Ovary (tissue), 3 donors: ENCODE measurements at regions not wholly inside any gene's neighbourhood (a gene's known extent, or its start where the extent isn't known, plus 50 kb on each side); places are given as distances from the start of the nearest gene placed in this dataset.

Experiments
- CTCF ChIP-seq, 3 donors: fragments of 450-650 bp in 2 of 3; fragments of 200-600 bp in 1 of 3; IDR thresholded peaks; one replicate each; pipeline versions ENCODE4 v1.5.1 to v1.8.0; 2016 to 2022; ENCODE audit warnings: antibody characterized with exemption in 3 of 3, mild to moderate bottlenecking in 1 of 3
- EP300 ChIP-seq: sonication (generic); formaldehyde crosslinking; IDR thresholded peaks from one replicate; pipeline ENCODE4 v1.6.1; 2017; ENCODE audit warnings: antibody characterized with exemption
- donor health status: DM: no; HTN: no; CAD: no.

GRCh38 chr22:25281675-25282345 is 62.4 kb downstream of the CRYBB2 start:
- TF ChIP-seq EP300, result no peak
- no peak for TF ChIP-seq CTCF (IDR thresholded peaks at IDR 0.05)
